ENCODE measurements at regions not wholly inside any gene's neighbourhood (a gene's known extent, or its start where the extent isn't known, plus 50 kb on each side); places are given as distances from the start of the nearest gene placed in this dataset.

DNA sequence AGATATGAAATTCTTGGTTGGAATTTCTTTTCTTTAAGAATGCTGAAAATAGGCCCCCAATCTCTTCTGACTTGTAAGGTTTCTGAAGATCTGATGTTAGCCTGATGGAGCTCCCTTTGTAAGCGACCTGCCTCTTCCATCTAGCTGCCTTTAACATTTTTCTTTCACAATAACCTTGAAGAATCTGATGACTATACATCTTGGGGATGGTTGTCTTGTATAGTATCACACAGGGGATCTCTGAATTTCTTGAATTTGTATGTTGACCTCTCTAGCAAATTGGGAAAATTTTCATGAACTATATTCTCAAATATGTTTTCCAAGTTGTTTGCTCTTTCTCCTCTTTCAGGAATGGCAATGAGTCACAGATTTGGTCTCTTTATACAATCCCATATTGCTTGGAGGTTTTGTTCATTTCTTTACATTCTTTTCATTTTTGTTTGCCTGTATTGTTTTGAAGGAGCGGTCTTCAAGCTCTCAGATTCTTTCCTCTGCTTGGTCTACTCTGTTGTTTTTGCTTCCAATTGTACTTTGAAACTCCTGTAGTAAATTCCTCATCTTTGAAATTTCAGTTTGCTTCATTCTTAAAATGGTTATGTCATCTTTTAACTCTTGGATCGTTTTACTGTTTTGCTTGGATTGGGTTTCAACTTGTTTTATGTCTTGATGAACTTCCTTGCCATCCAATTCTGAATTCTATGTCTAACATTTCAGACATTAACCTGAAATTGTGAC lies 245.2 kb upstream of the TARS1 start:
- H3K4me1 ChIP-seq = no peaks in the 10 kb centered on the region
- no peak for DNase-seq (ENCODE audit: low spot score in 2 of 2)
- peaks cover 0 to 4% of the 10 kb centered on the region in 2 donors for H3K9me3 ChIP-seq
- no peak overlapping the region for H3K27ac ChIP-seq
- no peaks in the 10 kb centered on the region for H3K36me3 ChIP-seq
- H3K4me3 ChIP-seq = no peak overlapping the region
- H3K27me3 ChIP-seq = no peaks in the 10 kb centered on the region
- TF ChIP-seq, protein P1, sequence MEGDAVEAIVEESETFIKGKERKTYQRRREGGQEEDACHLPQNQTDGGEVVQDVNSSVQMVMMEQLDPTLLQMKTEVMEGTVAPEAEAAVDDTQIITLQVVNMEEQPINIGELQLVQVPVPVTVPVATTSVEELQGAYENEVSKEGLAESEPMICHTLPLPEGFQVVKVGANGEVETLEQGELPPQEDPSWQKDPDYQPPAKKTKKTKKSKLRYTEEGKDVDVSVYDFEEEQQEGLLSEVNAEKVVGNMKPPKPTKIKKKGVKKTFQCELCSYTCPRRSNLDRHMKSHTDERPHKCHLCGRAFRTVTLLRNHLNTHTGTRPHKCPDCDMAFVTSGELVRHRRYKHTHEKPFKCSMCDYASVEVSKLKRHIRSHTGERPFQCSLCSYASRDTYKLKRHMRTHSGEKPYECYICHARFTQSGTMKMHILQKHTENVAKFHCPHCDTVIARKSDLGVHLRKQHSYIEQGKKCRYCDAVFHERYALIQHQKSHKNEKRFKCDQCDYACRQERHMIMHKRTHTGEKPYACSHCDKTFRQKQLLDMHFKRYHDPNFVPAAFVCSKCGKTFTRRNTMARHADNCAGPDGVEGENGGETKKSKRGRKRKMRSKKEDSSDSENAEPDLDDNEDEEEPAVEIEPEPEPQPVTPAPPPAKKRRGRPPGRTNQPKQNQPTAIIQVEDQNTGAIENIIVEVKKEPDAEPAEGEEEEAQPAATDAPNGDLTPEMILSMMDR (IDR thresholded peaks at IDR 0.05) = no peak
- intact Hi-C loops (cut with DNase I) = no loop called here

DNA sequence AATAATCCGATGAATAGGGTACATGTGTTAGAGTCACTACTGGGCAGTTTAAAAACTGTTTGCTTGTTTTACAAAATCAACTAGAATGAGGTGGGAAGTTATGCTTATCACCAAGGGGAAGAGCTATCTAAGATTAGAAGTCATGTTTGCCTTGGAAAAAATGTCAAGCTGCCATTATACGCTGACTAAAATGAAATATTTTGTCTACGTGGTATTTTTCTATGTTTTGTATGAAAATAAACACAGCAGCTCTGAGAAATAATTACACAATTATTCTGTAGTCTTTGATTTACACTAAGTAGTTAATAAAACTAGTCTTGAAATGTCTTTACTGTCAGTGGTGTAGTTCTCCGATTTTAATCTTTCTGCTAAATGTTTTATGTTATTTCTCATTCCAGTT lies 241.9 kb upstream of the TARS1 start:
- H3K4me3 ChIP-seq = no peak overlapping the region
- no peaks in the 10 kb centered on the region for H3K27me3 ChIP-seq
- no peak overlapping the region for H3K27ac ChIP-seq
- no peaks in the 10 kb centered on the region for H3K36me3 ChIP-seq
- TF ChIP-seq, protein P1 (IDR thresholded peaks at IDR 0.05) = no peak
- peaks cover 0 to 4% of the 10 kb centered on the region in 2 donors for H3K9me3 ChIP-seq
- intact Hi-C loops (cut with DNase I) = no loop called here
- DNase-seq (ENCODE audit: low spot score in 2 of 2) = no peak
- H3K4me1 ChIP-seq = no peaks in the 10 kb centered on the region

DNA sequence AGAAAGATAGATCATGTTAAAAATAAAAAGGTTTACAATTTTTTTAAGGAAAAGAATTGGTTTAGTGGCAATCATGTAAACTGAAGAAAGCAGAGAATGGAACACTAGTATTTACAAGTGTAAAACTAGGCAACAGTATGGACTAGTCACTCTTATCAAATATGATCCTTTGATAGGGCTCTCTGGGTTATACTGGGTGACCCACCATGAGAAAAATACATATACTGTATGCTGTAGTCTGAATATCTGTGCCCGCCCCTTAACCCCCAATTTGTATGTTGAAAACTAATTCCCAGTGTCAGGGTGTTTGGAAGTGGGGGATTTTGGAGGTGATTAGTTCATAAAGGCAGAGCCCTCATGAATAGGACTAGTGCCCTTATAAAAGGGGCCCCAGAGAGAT lies 236.8 kb upstream of the TARS1 start:
- Histone ChIP-seq H3K4me3 (no peak overlapping the region), H3K36me3 (no peaks in the 10 kb centered on the region), H3K27ac (no peak overlapping the region), H3K4me1 (peaks cover 0 to 3% of the 10 kb centered on the region in 2 donors), H3K9me3 (no peaks in the 10 kb centered on the region), H3K27me3 (no peaks in the 10 kb centered on the region)
- intact Hi-C loops (cut with DNase I) = no loop called here
- TF ChIP-seq, protein P1 (IDR thresholded peaks at IDR 0.05) = no peak
- DNase-seq (ENCODE audit: low spot score in 2 of 2) = no peak

DNA sequence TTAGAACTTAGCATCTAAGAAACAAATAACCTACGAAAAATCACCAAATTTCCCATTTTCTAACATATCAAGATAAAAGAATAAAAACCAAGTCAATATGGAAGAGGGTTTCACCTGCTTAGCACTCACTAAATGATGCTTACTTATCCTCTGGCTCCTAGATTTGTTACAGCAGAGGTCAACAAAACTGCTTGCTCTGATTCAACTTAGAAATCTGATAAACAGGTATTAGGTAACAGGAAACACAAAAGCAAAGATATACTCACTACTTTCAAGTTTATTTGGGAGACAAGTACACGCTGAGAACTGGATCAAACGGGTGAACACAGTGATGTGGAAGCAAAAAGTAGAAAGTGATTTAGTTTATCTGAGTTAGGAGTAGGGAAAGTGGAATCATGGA lies 235.7 kb upstream of the TARS1 start:
- intact Hi-C loops (cut with DNase I) = no loop called here
- H3K36me3 ChIP-seq = no peaks in the 10 kb centered on the region
- TF ChIP-seq, protein P1 (IDR thresholded peaks at IDR 0.05) = no peak
- H3K9me3 ChIP-seq = no peaks in the 10 kb centered on the region
- no peak for DNase-seq (ENCODE audit: low spot score in 2 of 2)
- H3K27me3 ChIP-seq = no peaks in the 10 kb centered on the region
- no peak overlapping the region for H3K4me3 ChIP-seq
- H3K27ac ChIP-seq = no peak overlapping the region
- H3K4me1 ChIP-seq = peaks cover 0 to 3% of the 10 kb centered on the region in 2 donors

DNA sequence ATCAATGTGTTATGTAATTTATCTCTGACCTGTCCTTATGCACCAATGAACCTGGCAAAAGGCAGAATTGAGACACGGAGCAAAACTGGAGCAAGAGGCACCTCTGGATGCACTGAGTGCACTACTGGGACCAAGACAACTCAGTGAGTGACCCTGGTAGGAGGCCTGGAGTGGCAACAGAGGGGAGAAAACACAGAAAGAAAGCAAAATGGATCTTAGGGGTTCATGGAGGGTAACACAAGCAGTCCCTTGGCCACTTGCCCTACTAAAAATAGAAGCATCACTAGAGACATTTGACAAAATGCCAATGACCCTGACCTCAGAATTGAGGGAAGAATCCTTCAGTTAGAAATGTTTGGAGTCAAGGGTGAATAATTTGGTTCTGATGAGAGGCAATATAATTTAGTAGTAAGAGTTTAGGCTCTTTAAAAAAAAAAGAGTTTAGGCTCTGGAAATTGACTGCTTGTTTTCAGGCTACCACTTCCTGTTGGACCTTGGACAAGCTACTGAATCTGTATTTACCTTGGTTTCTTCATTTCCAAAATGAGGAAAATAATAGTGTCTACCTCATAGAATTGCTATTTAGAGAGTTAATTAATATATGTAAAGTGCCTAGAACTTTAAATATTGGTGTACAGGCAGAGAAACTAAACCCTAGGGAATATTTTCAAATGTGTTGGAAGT lies 234.9 kb upstream of the TARS1 start:
- Histone ChIP-seq H3K9me3 (no peaks in the 10 kb centered on the region), H3K27me3 (no peaks in the 10 kb centered on the region), H3K4me1 (peaks cover 0 to 3% of the 10 kb centered on the region in 2 donors), H3K36me3 (no peaks in the 10 kb centered on the region), H3K4me3 (no peak overlapping the region), H3K27ac (peak overlapping the region in 1 of 2 donors; percentile 2)
- intact Hi-C loops (cut with DNase I) = no loop called here
- TF ChIP-seq, protein P1 (IDR thresholded peaks at IDR 0.05) = no peak
- no peak for DNase-seq (ENCODE audit: low spot score in 2 of 2)

Measured in ascending aorta (tissue), 2 donors.